ENCODE measurements at regions not wholly inside any gene's neighbourhood (a gene's known extent, or its start where the extent isn't known, plus 50 kb on each side); places are given as distances from the start of the nearest gene placed in this dataset.

DNA sequence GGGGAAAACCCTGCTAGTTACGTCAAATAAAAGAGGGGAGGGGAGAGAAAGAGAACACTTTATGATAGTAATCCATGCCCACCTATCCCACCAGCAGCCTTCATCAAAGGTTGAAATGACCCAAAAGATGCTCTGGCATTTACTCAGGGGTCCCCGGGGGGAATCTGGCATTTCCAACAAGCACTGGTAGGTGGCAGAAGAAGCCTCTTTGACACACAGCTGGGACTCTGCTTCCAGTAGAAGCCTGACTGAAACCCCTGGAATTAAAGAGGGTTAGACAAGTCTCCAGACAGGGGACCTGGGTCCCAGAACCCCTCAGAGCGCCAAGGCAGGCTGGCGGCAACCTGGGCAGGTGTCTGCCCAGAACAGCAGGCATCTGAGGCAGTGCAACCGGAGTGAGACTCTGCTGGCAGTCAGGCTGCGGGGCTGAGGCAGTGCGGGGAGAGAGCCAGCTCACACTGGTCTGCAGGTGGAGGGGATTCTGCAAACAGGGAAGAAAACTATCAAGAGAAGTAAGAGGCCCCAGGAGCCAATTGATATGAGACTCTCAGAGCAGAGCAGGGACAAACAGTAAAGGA is 85.0 kb upstream of the CAPRIN2 start:
- TF ChIP-seq, protein P1, sequence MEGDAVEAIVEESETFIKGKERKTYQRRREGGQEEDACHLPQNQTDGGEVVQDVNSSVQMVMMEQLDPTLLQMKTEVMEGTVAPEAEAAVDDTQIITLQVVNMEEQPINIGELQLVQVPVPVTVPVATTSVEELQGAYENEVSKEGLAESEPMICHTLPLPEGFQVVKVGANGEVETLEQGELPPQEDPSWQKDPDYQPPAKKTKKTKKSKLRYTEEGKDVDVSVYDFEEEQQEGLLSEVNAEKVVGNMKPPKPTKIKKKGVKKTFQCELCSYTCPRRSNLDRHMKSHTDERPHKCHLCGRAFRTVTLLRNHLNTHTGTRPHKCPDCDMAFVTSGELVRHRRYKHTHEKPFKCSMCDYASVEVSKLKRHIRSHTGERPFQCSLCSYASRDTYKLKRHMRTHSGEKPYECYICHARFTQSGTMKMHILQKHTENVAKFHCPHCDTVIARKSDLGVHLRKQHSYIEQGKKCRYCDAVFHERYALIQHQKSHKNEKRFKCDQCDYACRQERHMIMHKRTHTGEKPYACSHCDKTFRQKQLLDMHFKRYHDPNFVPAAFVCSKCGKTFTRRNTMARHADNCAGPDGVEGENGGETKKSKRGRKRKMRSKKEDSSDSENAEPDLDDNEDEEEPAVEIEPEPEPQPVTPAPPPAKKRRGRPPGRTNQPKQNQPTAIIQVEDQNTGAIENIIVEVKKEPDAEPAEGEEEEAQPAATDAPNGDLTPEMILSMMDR (IDR thresholded peaks at IDR 0.05) = no peak
- TF ChIP-seq EP300 (IDR thresholded peaks at IDR 0.05) (no peak), POLR2A (IDR thresholded peaks at IDR 0.05) (no peak), POLR2AphosphoS5 (IDR thresholded peaks at IDR 0.05) (no peak)
